ENCODE measurements at regions not wholly inside any gene's neighbourhood (a gene's known extent, or its start where the extent isn't known, plus 50 kb on each side); places are given as distances from the start of the nearest gene placed in this dataset.
"Not testable (repeated sequence)": the region's sequence is repeated elsewhere in the genome, so short reads cannot be mapped to it uniquely, and the experiment has no call there.

DNA sequence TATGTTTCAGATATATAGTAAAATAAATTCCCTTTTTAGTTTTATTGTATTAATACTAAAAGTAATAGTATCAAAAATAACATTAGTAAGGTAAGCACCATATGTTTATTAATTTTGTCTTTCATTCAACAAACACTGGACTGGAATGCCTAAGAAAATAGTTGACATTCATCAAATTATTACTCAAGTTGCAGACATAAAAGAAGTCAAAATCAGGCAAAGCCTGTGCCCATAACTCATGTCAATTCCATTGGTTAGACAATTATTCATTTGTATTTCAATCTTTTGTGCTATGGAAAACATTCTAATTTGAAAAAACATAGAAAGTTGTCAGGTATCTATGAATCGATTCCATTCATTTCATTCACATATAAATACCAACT lies 158.9 kb downstream of the CEMIP2 start:
- no peak for DNase-seq
- H3K9me3 Mint-ChIP-seq (ENCODE audit: insufficient read depth): no peaks in the 10 kb centered on the region
- ChIA-PET POLR2A (no interaction called here), CTCF (interaction anchor here (0.6 to 1.5 kb wide), 2 partner anchors 103 to 160 kb away, joined by 3 to 4 read pairs; no protein-coding TSS in a partner anchor)
- no peaks in the 10 kb centered on the region for H3K36me3 Mint-ChIP-seq (ENCODE audit: low read depth)
- H3K4me3 Mint-ChIP-seq: no peak overlapping the region
- H3K27me3 Mint-ChIP-seq (ENCODE audit: low read depth): peaks cover 5% of the 10 kb centered on the region
- ATAC-seq: no peak
- H3K4me1 Mint-ChIP-seq (ENCODE audit: low read depth): no peaks in the 10 kb centered on the region
- H3K27ac Mint-ChIP-seq: no peak overlapping the region

DNA sequence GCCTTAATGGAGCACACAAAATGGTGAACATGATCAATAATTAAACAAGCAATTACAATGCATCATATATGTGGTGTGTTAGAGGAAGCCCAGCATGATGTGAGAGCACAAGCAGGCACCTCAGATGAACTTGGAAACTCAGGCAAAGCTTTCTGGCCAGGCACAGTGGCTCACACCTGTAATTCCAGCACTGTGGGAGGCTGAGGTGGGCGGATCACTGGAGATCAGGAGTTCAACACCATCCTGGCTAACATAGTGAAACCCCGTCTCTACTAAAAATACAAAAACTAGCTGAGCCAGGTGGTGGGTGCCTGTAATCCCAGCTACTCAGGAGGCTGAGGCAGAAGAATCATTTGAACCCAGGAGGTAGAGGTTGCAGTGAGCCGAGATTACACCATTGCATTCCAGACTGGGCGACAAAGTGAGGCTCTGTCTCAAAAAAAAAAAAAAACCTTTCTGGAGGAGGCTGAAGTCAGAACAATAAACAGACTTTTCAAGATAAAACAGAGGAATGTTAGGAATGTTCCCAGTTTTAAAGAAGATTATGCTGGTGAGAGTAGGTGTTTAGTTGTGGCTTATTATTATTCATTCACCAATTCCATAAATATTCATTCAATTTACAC lies 159.4 kb downstream of the CEMIP2 start:
- no peak for ATAC-seq
- no peak overlapping the region for H3K27ac Mint-ChIP-seq
- CTCF ChIA-PET: interaction anchor here (0.6 to 1.5 kb wide), 2 partner anchors 104 to 160 kb away, joined by 3 to 4 read pairs; no protein-coding TSS in a partner anchor

DNA sequence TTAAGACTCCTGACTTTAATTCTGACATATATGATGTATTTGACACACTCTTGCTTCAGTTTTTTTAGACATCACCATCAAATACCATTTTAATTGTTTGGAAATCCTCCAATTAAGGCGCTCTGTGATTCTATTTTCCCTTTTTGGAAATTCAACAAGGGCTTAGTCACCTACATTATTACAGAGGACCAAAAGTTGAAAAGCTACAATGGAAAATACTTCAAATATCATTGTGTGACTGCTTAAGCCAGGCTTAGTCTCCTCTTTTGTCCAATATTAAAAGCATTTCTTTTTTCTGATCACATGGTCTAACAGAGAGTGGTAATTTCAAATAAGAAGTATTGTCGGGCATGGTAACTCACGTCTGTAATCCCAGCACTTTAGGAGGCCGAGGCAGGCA lies 160.3 kb downstream of the CEMIP2 start:
- ChIA-PET POLR2A (no interaction called here), CTCF (interaction anchor here (1.5 kb wide), 1 partner anchor 161 kb away, joined by 4 read pairs; no protein-coding TSS in a partner anchor)
- H3K27me3 Mint-ChIP-seq (ENCODE audit: low read depth): peaks cover 5% of the 10 kb centered on the region
- DNase-seq (no peak), ATAC-seq (no peak)
- no peak overlapping the region for H3K27ac Mint-ChIP-seq
- H3K4me3 Mint-ChIP-seq: no peak overlapping the region
- H3K4me1 Mint-ChIP-seq (ENCODE audit: low read depth): no peaks in the 10 kb centered on the region
- no peaks in the 10 kb centered on the region for H3K36me3 Mint-ChIP-seq (ENCODE audit: low read depth)
- H3K9me3 Mint-ChIP-seq (ENCODE audit: insufficient read depth): no peaks in the 10 kb centered on the region

More for the DNA sequence above, 159.4 kb downstream of the CEMIP2 start:
- H3K4me3 Mint-ChIP-seq: no peak overlapping the region
- no peaks in the 10 kb centered on the region for H3K9me3 Mint-ChIP-seq (ENCODE audit: insufficient read depth)
- H3K4me1 Mint-ChIP-seq (ENCODE audit: low read depth): no peaks in the 10 kb centered on the region
- no peak for DNase-seq
- H3K27me3 Mint-ChIP-seq (ENCODE audit: low read depth): peaks cover 5% of the 10 kb centered on the region
- POLR2A ChIA-PET: no interaction called here
- H3K36me3 Mint-ChIP-seq (ENCODE audit: low read depth): no peaks in the 10 kb centered on the region

DNA sequence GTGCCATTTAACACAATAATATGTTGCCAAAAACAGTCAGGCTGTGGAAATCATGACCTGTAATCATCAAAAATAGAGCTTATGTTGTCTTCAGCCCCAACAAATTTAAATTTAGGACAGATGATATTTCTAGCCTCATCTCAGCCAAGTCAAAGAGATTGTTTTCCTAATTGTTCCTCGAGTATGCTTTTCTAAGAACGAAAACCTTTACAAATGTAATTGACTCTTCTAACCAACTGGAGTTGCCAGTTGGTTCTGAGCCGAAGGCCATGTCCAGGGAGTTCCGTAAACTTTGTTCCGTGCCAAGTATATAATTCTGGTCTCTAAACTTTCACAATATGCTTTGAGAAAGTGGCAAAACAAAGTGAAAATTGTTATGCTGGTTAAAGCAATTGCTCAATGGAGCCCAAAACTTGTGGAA lies 160.8 kb downstream of the CEMIP2 start:
- CTCF ChIA-PET: no interaction called here
- ATAC-seq: no peak
- no peak overlapping the region for H3K27ac Mint-ChIP-seq
- no peaks in the 10 kb centered on the region for H3K4me1 Mint-ChIP-seq (ENCODE audit: low read depth)
- H3K4me3 Mint-ChIP-seq: no peak overlapping the region
- POLR2A ChIA-PET: no interaction called here
- H3K36me3 Mint-ChIP-seq (ENCODE audit: low read depth): no peaks in the 10 kb centered on the region
- H3K27me3 Mint-ChIP-seq (ENCODE audit: low read depth): peaks cover 5% of the 10 kb centered on the region
- H3K9me3 Mint-ChIP-seq (ENCODE audit: insufficient read depth): no peaks in the 10 kb centered on the region
- DNase-seq: no peak

DNA sequence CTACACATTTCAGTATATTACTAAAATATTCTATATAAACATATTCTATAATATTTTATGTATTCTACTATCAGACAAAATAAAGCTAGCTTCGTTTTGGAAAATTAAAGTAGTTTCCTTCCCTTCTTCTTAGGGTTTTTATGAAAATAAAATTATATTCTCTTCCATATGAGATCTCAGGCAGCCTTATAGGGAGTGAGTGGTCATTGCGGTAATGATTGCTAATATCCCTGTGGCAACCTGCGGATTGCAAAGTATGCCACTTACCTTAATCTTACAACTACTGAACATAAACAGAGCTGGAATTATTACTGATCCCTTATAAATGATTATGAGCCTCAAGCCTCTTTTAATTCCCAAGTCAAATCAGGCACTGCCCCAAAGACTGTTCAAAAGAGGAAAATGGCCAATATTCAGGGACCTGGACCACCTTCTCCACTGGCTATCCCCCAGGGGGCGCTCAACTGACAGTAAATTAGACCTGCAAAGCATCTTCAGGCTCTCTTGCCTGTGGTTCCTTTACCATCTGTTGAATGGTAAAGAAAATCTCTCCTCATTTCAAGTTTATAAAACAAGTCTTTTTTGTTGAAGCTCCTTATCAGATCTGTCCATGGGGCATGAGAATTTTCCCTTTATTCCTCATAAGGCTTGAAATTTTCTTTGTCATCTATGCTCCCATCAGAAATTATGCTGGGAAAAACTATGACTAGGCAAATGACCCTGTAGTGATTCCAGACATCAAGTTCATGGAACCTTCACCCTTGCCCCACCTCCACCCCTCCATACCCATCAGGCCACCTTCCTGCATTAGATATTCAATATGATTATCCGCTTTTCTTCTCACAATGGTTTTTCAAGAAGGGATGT lies 163.9 kb downstream of the CEMIP2 start:
- no peaks in the 10 kb centered on the region for H3K9me3 Mint-ChIP-seq (ENCODE audit: insufficient read depth)
- POLR2A ChIA-PET: interaction anchor here (1.4 kb wide), 1 partner anchor 164 kb away, joined by 3 read pairs; no protein-coding TSS in a partner anchor
- no peak overlapping the region for H3K27ac Mint-ChIP-seq
- CTCF ChIA-PET: interaction anchor here (0.6 to 3.0 kb wide), 30 partner anchors 10 to 426 kb away, joined by 3 to 35 read pairs (median 4); partner anchors contain the start of gene CEMIP2
- peak; percentile 88 for DNase-seq
- no peak overlapping the region for H3K4me3 Mint-ChIP-seq
- no peaks in the 10 kb centered on the region for H3K36me3 Mint-ChIP-seq (ENCODE audit: low read depth)
- ATAC-seq: peak; percentile 89
- no peaks in the 10 kb centered on the region for H3K4me1 Mint-ChIP-seq (ENCODE audit: low read depth)
- peaks cover 9% of the 10 kb centered on the region for H3K27me3 Mint-ChIP-seq (ENCODE audit: low read depth)

DNA sequence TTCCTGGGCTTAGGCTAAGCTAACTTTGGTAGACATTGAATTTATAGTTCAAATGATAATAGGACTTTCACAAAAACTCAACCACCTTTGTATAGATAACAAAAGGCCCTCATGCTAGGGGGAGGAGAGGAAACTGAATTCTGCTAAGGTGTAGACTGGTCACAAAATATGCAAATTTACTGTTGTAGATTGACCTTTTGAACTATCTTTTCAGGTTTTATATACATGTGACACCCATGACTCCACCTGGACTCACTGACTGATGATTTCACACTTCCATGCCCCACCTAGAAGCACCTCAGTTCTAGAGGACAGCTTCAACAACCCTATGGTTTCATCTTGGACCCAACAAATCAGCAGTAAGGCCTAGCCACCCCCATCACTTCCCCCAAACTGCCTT lies 165.7 kb downstream of the CEMIP2 start:
- no peaks in the 10 kb centered on the region for H3K9me3 Mint-ChIP-seq (ENCODE audit: insufficient read depth)
- no peak overlapping the region for H3K27ac Mint-ChIP-seq
- peaks cover 13% of the 10 kb centered on the region for H3K27me3 Mint-ChIP-seq (ENCODE audit: low read depth)
- ChIA-PET POLR2A (no interaction called here), CTCF (interaction anchor here (0.9 to 2.4 kb wide), 3 partner anchors 17 to 423 kb away, joined by 3 to 8 read pairs (median 4); no protein-coding TSS in a partner anchor)
- H3K4me1 Mint-ChIP-seq (ENCODE audit: low read depth): no peaks in the 10 kb centered on the region
- DNase-seq (no peak), ATAC-seq (no peak)
- no peaks in the 10 kb centered on the region for H3K36me3 Mint-ChIP-seq (ENCODE audit: low read depth)
- H3K4me3 Mint-ChIP-seq: no peak overlapping the region

DNA sequence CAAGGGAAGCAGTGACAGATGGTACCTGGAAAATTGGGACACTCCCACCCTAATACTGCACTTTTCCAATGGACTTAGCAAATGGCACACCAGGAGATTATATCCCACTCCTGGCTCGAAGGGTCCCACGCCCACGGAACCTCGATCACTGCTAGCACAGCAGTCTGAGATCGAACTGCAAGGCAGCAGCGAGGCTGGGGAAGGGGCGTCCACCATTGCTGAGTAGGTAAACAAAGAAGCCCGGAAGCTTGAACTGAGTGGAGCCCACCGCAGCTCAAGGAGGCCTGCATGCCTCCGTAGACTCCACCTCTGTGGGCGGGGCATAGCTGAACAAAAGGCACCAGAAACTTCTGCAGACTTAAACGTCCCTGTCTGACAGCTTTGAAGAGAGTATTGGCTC lies 172.6 kb downstream of the CEMIP2 start:
- H3K36me3 Mint-ChIP-seq (ENCODE audit: low read depth); H3K27me3 Mint-ChIP-seq (ENCODE audit: low read depth); CTCF ChIA-PET; H3K9me3 Mint-ChIP-seq (ENCODE audit: insufficient read depth); H3K27ac Mint-ChIP-seq; DNase-seq; ATAC-seq; H3K4me3 Mint-ChIP-seq; POLR2A ChIA-PET; H3K4me1 Mint-ChIP-seq (ENCODE audit: low read depth): not testable (repeated sequence)

DNA sequence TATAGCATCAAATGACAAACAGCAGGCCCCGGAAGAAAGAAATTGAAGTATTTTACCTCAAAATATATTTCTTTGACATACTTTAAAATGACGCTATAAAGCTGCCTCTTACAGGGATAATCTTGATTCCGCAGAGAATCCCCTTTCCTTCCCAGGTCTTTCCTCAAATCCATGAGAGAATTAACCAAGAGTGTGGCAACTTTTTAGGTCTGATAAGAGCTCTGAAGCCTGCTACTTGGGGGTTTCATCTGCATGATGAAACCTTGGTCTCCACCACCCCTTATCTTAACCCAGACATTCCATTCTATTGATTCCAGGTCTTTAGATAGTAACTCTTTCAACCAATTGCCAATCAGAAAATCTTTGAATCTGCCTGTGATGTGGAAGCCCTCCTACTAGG lies 173.8 kb downstream of the CEMIP2 start:
- ChIA-PET POLR2A (no interaction called here), CTCF (interaction anchor here (1.2 kb wide), 1 partner anchor 10 kb away, joined by 4 read pairs; no protein-coding TSS in a partner anchor)
- Mint-ChIP-seq H3K27ac (no peak overlapping the region), H3K9me3 (ENCODE audit: insufficient read depth) (no peaks in the 10 kb centered on the region), H3K27me3 (ENCODE audit: low read depth) (peaks cover 9% of the 10 kb centered on the region), H3K4me3 (no peak overlapping the region), H3K4me1 (ENCODE audit: low read depth) (no peaks in the 10 kb centered on the region), H3K36me3 (ENCODE audit: low read depth) (no peaks in the 10 kb centered on the region)
- DNase-seq: no peak
- ATAC-seq: no peak

DNA sequence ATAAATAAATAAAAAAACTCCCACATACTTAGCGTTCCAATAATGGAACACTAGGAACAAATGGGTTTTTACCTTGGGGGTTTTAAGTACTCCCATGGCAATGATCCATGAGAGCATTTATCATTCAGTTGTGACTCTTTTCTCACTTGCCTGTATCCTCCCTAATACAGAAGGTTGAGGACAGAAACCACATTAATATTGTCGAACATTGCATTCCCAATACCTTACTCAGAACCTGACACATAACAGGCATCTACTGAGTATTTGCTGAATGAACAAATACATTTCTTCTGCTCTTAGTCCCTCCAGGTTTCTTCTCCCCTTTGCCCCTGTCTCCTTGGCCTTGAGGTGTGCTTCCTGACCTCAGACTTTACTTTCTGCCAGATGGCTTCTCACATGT lies 175.9 kb downstream of the CEMIP2 start:
- Mint-ChIP-seq H3K36me3 (ENCODE audit: low read depth) (no peaks in the 10 kb centered on the region), H3K4me3 (no peak overlapping the region), H3K9me3 (ENCODE audit: insufficient read depth) (no peaks in the 10 kb centered on the region), H3K27me3 (ENCODE audit: low read depth) (peaks cover 8% of the 10 kb centered on the region), H3K27ac (no peak overlapping the region), H3K4me1 (ENCODE audit: low read depth) (no peaks in the 10 kb centered on the region)
- ChIA-PET CTCF (no interaction called here), POLR2A (no interaction called here)
- DNase-seq (no peak), ATAC-seq (no peak)

DNA sequence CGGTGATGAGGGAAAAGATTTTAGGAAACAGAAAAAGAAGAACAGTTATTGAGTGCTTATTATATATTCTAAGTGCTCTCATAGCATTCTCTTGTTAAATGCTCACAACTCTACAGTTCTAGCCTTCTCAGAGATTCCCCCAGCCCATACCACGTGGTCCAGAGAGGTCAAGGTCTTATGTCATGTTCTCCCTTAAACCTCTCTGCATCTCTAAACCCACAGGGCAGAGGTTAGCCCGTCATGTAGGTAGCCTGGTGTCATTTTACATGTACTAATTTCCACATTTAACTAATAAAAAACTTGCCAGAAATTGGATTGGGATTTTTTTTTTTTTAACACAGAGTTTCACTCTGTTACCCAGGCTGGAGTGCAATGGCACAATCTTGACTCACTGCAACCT lies 178.0 kb downstream of the CEMIP2 start:
- H3K9me3 Mint-ChIP-seq (ENCODE audit: insufficient read depth): no peaks in the 10 kb centered on the region
- no peak for ATAC-seq
- H3K4me1 Mint-ChIP-seq (ENCODE audit: low read depth): no peaks in the 10 kb centered on the region
- no peak overlapping the region for H3K4me3 Mint-ChIP-seq
- H3K27me3 Mint-ChIP-seq (ENCODE audit: low read depth): peaks cover 8% of the 10 kb centered on the region
- no peaks in the 10 kb centered on the region for H3K36me3 Mint-ChIP-seq (ENCODE audit: low read depth)
- CTCF ChIA-PET: no interaction called here
- no peak for DNase-seq
- POLR2A ChIA-PET: no interaction called here
- no peak overlapping the region for H3K27ac Mint-ChIP-seq

DNA sequence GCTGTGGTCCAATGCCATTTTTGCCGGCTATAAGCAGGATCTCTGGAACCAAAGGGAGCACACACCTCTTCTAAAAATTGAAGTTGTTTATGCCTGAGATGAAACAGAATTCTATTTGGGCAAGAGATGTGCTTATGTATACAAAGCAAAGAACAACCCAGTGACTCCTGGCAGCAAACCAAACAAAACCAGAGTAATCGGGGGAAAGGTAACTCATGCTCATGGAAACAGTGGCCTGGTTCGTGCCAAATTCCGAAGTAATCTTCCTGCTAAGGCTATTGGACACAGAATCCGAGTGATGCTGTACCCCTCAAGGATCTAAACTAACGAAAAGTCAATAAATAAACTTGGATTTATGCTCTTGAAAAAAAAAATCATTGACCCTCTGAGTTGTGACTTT lies 178.7 kb downstream of the CEMIP2 start:
- H3K36me3 Mint-ChIP-seq (ENCODE audit: low read depth): no peaks in the 10 kb centered on the region
- no peaks in the 10 kb centered on the region for H3K4me1 Mint-ChIP-seq (ENCODE audit: low read depth)
- H3K27ac Mint-ChIP-seq: no peak overlapping the region
- CTCF ChIA-PET: no interaction called here
- peaks cover 6% of the 10 kb centered on the region for H3K27me3 Mint-ChIP-seq (ENCODE audit: low read depth)
- no peak overlapping the region for H3K4me3 Mint-ChIP-seq
- POLR2A ChIA-PET: no interaction called here
- DNase-seq (no peak), ATAC-seq (no peak)
- no peaks in the 10 kb centered on the region for H3K9me3 Mint-ChIP-seq (ENCODE audit: insufficient read depth)

DNA sequence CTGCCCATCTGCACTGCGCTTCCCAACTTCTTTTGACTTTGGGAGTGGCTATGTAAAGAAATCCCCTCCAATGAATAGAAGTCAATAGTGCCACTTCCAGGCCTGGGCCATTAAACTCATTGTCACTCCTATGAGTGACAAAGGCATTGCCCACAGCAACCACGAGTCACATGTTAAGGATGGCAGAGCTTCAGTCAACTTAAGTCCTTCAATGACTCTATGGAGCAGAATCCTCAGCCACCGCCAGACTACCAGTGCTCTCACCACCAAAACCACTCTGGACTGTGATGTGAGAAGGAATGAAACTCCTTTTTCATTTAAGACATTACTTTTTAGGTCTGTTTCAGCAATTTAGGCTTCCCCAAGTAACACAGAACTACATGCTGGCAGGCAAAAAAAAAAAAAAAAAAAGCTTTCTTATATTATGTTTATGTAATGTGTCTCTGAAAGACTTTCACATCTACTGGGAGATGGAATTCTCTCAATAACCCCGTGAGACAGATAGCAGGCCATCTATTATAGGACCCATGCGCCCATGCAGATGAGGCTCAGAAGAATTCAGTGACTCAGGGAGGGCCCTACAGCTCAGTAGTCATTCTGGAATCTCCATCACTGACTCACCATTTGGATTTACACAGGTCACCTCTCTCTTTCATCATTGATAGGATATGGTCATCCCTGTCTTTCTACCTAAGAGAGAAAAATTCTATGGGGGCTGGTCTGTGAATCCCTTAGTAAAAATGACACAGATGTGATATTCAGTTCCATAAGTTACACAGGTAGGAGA lies 180.5 kb downstream of the CEMIP2 start:
- Mint-ChIP-seq H3K9me3 (ENCODE audit: insufficient read depth) (no peaks in the 10 kb centered on the region), H3K27me3 (ENCODE audit: low read depth) (peaks cover 6% of the 10 kb centered on the region), H3K36me3 (ENCODE audit: low read depth) (no peaks in the 10 kb centered on the region), H3K27ac (no peak overlapping the region), H3K4me1 (ENCODE audit: low read depth) (no peaks in the 10 kb centered on the region), H3K4me3 (no peak overlapping the region)
- ChIA-PET CTCF (interaction anchor here (1.6 kb wide), 1 partner anchor 17 kb away, joined by 4 read pairs; no protein-coding TSS in a partner anchor), POLR2A (no interaction called here)
- no peak for DNase-seq
- ATAC-seq: no peak

All from activated CD8-positive, alpha-beta T cell treated with anti-CD3 and anti-CD28 coated beads, Interleukin-2, amount 10 ng/mL, durations not matched to agents 7 days and 5 days (primary cell).